Ureter (tissue), 1 donor: ENCODE measurements at regions not wholly inside any gene's neighbourhood (a gene's known extent, or its start where the extent isn't known, plus 50 kb on each side); places are given as distances from the start of the nearest gene placed in this dataset.
"Not testable (repeated sequence)": the region's sequence is repeated elsewhere in the genome, so short reads cannot be mapped to it uniquely, and the experiment has no call there.

ENCODE experiments used
- DNase-seq: peaks from one replicate; pipeline ENCODE4 v3.0.0-alpha.2; 2020; ENCODE audit warnings: low spot score
- donor health status: DM: yes; HTN: yes; CAD: no.

- no peak for DNase-seq
These were observed 799.1 kb downstream of the TAF11L14 start for GRCh38 chr5:18433336-18433735.

DNA sequence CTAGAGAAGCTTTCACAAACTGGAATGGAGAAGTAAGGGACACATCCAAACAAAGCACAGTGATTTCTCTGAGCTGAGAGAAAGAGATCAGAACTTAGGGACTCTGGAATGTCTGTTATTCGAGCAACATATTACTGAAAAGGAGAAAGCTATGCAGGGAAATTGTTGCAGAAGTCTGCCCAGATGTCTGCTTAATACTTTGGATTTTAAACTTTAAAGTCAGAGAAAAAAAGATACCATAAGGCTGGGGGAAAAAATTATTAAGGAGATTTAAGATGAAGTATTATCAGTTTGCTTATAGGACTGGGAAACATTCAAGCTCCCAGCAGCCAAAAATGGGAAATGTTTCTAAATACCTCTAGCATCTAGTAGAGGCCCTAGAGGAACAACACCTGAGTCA, 803.9 kb downstream of the TAF11L14 start:
- DNase-seq: no peak

DNA sequence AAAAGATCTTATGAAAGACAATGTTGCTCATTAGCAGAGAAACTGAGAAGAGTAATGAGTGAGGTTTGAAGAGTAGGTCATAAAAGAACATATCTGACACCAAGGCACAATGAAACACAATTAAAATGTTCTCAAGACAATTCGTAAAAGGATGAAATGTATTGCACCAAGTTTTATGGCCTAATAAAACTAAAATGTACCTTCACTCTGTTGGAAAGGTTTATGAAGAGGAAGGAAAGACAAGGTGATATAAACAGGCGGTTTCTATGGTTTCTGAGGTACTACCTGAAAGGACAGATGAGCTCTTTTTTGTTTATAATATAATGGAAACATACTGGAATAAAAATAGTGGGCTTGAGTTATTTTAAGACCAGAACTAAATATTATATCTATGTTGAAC, 821.3 kb downstream of the TAF11L14 start:
- no peak for DNase-seq

GRCh38 chr5:18457255-18457654, 823.0 kb downstream of the TAF11L14 start:
- DNase-seq: no peak

DNA sequence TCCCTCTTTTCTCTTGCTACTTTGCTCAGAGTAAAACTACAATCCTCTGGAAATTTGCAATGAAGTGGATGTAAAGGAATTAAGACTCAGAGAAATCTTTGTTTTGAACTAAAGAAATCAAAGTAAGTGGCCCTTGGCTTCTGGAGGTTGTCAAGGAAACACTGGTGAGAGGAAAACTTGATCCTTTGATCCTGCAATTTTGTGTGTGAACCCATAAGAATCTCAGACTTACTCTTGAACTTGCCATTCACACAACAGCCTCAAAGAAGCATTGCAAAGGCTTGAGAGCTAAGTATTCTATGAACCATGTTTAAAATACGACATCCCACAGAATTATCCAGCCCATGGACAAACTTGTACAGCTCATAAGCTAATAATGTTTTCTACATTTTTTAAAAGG, 827.5 kb downstream of the TAF11L14 start:
- no peak for DNase-seq

GRCh38 chr5:18465833-18466681, 831.8 kb downstream of the TAF11L14 start:
- DNase-seq: peak; percentile 50

GRCh38 chr5:18466731-18467130, 832.5 kb downstream of the TAF11L14 start:
- DNase-seq: no peak

DNA sequence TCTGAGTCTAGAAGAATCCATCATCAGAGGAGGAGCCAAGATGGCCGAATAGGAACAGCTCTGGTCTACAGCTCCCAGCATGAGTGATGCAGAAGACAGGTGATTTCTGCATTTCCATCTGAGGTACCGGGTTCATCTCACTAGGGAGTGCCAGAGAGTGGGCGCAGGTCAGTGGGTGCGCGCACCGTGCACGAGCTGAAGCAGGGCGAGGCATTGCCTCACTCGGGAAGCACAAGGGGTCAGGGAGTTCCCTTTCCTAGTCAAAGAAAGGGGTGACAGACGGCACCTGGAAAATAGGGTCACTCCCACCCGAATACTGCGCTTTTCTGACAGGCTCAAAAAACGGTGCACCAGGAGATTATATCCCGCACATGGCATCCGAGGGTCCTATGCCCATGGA, 837.5 kb downstream of the TAF11L14 start:
- DNase-seq: not testable (repeated sequence)

DNA sequence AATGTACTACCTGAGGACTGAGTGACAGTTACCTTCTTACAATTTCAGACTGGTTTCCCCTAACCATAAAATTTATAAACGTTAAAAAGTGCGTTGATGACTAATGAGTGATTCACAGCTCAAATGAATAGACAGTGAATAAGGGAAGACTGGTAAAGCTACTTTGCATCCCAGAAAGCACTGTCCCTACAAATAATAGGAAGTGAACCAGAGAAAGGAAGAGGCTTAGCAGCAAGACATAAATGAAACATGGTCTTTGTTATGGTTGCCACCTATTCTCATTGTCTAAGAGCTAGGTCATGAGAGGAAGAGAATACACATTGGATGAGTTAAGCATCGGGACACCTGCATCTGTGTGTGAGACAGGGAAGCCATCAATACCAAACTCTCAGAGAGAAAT, 849.2 kb downstream of the TAF11L14 start:
- DNase-seq: no peak

GRCh38 chr5:18487928-18488480, 853.7 kb downstream of the TAF11L14 start:
- no peak for DNase-seq

DNA sequence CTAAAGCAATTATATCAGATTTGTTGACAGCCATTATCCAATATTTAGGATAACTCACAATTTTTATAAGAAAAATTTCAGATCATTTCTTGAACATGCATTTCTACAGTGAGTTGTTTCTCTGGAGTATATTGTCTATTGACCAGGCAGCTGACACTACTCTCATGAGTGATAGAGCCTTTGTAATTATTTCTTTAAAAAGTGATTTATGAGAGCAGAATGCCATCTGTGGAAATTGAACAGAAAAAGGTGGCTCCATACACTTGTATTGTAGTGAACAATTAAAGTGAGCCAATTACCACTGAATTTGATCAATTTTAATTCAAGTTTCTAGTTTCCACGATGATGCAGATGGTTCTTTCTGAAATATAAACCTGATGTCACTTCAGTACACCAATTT, 855.4 kb downstream of the TAF11L14 start:
- DNase-seq: no peak

- DNase-seq: no peak
These were observed 857.1 kb downstream of the TAF11L14 start for GRCh38 chr5:18491349-18491748.

- no peak for DNase-seq
These were observed 860.9 kb downstream of the TAF11L14 start for GRCh38 chr5:18495157-18495556.

- DNase-seq: no peak
These were observed 861.8 kb downstream of the TAF11L14 start for GRCh38 chr5:18496041-18496440.

- no peak for DNase-seq
These were observed 862.8 kb downstream of the TAF11L14 start for GRCh38 chr5:18497089-18497488.

DNA sequence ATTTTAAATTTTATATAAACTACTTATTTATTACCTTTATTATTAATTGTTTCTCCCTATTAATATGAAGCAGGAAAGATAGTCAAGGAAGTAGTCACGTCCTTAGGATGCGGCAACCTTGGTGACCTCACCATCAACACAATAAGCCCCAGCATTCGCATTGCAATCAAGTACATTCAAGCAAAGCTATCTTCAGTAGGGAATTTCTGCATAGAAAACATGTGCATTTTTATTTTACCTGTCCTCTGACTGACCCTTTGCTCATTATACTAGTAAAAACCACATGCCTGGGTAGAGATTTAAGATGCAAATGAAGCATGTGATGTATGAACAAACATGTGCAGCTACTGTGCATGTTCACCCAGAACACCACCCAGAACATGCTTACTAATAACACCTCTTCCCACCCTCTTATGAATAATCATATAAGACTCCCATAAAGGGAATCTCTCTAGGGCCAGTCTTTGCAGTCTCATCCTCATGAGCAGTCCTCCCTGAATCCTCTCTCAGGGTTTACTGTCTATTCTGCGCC, 869.6 kb downstream of the TAF11L14 start:
- DNase-seq: no peak

DNA sequence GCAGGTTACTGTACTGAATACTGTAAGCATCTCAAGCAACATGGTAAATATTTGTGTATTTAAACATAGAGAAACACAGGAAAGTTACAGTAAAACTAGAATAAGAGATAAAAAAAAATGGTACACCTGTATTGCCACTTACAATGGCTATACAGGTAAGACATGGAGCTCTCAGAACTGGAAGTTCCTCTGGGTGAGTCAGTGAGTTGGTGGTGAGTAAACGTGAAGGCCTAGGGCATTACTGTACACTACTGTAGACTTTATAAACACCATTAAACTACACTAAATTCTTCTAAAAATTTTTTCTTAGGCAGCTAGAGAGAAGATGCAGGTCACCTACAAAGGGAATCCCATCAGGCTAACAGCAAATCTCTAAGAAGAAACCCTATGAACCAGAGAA, 872.9 kb downstream of the TAF11L14 start:
- no peak for DNase-seq

- DNase-seq: no peak
These were observed 883.6 kb downstream of the TAF11L14 start for GRCh38 chr5:18517641-18518380.

GRCh38 chr5:18523380-18523779, 889.1 kb downstream of the TAF11L14 start:
- no peak for DNase-seq

GRCh38 chr5:18526792-18527405, 892.6 kb downstream of the TAF11L14 start:
- no peak for DNase-seq

- no peak for DNase-seq
These were observed 898.9 kb downstream of the TAF11L14 start for GRCh38 chr5:18533137-18533536.

DNA sequence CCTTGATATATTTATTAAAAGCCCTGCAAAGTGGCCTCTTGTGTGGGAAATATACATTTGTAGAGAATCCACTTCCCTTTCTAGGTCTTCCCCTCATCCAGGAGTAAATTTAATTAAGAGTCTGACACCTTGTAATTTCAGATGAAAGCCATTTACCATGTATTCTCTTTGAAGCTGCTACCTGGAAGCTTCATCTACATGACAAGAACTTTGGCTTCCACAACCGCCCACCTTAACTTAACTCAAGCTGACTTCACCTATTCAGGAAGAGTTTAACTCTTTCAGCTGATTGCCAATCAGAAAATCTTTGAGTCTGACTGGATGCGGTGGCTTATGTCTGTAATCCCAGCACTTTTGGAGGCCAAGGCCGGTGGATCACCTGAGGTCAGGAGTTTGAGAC, 899.9 kb downstream of the TAF11L14 start:
- no peak for DNase-seq
